Upper lobe of left lung (tissue), 4 donors: ENCODE measurements at regions not wholly inside any gene's neighbourhood (a gene's known extent, or its start where the extent isn't known, plus 50 kb on each side); places are given as distances from the start of the nearest gene placed in this dataset.

ENCODE experiments used
- CTCF ChIP-seq, 6 experiments: fragments of 450-650 bp in 4 of 6; fragments of 200-600 bp in 2 of 6; sonication (generic) in 2 of 6; IDR thresholded peaks; one replicate each; pipeline ENCODE4 v1.5.1; 2016 to 2019; ENCODE audit warnings: antibody characterized with exemption in 6 of 6
- EP300 ChIP-seq, 4 donors: sonication (generic); formaldehyde crosslinking; IDR thresholded peaks; one replicate each; pipeline ENCODE4 v1.5.1; 2017; ENCODE audit warnings: antibody characterized with exemption in 4 of 4, control low read depth in 2 of 4
- POLR2A ChIP-seq, 4 donors: fragments of 450-650 bp; IDR thresholded peaks; one replicate each; pipeline ENCODE4 v1.5.1; 2016 to 2017; ENCODE audit warnings: antibody characterized with exemption in 4 of 4, mild to moderate bottlenecking in 2 of 4
- POLR2AphosphoS5 ChIP-seq, 2 donors: sonication (generic); formaldehyde crosslinking; IDR thresholded peaks; one replicate each; pipeline ENCODE4 v1.5.1; 2017; ENCODE audit warnings: antibody characterized with exemption in 2 of 2

DNA sequence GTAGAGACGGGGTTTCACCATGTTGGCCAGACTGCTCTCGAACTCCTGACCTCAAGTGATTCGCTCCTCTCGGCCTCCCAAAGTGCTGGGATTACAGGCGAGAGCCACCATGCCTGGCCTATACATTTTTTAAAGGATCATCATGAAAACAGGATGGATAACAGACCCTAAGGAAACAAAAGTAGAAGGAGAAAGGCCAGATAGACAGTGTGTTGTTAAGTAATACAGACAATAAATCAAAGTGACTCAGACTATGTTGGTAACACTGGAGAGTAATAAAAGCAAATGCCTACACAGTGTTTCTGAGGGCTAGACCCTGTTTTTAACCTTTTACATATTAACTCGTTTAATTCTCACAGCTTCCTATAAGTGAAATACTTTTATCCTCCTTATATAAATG, 133.8 kb upstream of the MCTP2 start:
- no peak for TF ChIP-seq CTCF (IDR thresholded peaks at IDR 0.05)
- no peak for TF ChIP-seq POLR2A (IDR thresholded peaks at IDR 0.05)
- no peak for TF ChIP-seq EP300 (IDR thresholded peaks at IDR 0.05)
- no peak for TF ChIP-seq POLR2AphosphoS5 (IDR thresholded peaks at IDR 0.05)
